Psoas muscle (tissue), 7 donors: ENCODE measurements at regions not wholly inside any gene's neighbourhood (a gene's known extent, or its start where the extent isn't known, plus 50 kb on each side); places are given as distances from the start of the nearest gene placed in this dataset.

Source experiments
- ATAC-seq, 4 donors: fragments of 200-7000 bp; cut with Tn5 transposase; one replicate each; pipeline ENCODE4 v1.9.1; 2020; ENCODE audit warnings: moderate library complexity in 3 of 4, mild to moderate bottlenecking in 2 of 4
- DNase-seq, 2 donors: peaks; one replicate each; pipeline ENCODE4 v3.0.0-alpha.2; 2020
- H3K27ac ChIP-seq: fragments of 200-600 bp; one replicate; pipeline ENCODE4 v1.8.0; 2022
- H3K27me3 ChIP-seq, 3 donors: fragments of 200-600 bp in 1 of 3; one replicate each; pipeline versions ENCODE4 v1.6.1 to v1.8.0; 2013 to 2022; ENCODE audit warnings: low read length in 2 of 3, mild to moderate bottlenecking in 2 of 3, moderate library complexity in 1 of 3; ENCODE audit not compliant: insufficient read depth in 3 of 3
- H3K36me3 ChIP-seq, 2 donors: fragments of 200-600 bp in 1 of 2; one replicate each; pipeline versions ENCODE4 v1.6.1 to v1.8.0; 2013 to 2022; ENCODE audit warnings: low read depth in 1 of 2, mild to moderate bottlenecking in 1 of 2, moderate library complexity in 1 of 2; ENCODE audit not compliant: insufficient read depth in 1 of 2
- H3K4me1 ChIP-seq: fragments of 200-600 bp; one replicate; pipeline ENCODE4 v1.8.0; 2022
- H3K4me3 ChIP-seq: fragments of 200-600 bp; one replicate; pipeline ENCODE4 v1.8.0; 2022; ENCODE audit warnings: mild to moderate bottlenecking
- H3K9me3 ChIP-seq: fragments of 200-600 bp; one replicate; pipeline ENCODE4 v1.8.0; 2022
- CTCF ChIP-seq: fragments of 200-600 bp; IDR thresholded peaks from one replicate; pipeline ENCODE4 v1.8.0; 2022; ENCODE audit warnings: antibody characterized with exemption
- WGBS, 3 donors: extraction: QIAGEN DNeasy Blood & Tissue Kit; methylation state at CpG; one replicate each; pipeline versions ENCODE4 v1.1.6 to v1.1.7; 2013; 5-methylcytosine and 5-hydroxymethylcytosine counted together
- intact Hi-C, 2 donors: fragments of 100-400 bp; cut with DNase I; formaldehyde crosslinking; loops; one replicate each; pipeline versions ENCODE4 v1.11.0 to v1.14.2; 2022
- donor health status: healthy with polysubstance abuse.
- donor health status: DM: no; HTN: no; CAD: no; lungs with moderate emphysema.
- donor health status: Bipolar disorder and iron deficiency.
- donor health status: healthy.
- donor health status: DM: yes; HTN: yes; CAD: no.
- donor health status: DM: no; HTN: no; CAD: no.
- donor health status: DM: yes; HTN: yes; CAD: no.

- intact Hi-C loops = no loop called here
- H3K4me3 ChIP-seq = no peak overlapping the region
- no peak overlapping the region for H3K27ac ChIP-seq
- TF ChIP-seq CTCF = no peak
- no peaks in the 10 kb centered on the region for H3K4me1 ChIP-seq
- H3K36me3 ChIP-seq = no peaks in the 10 kb centered on the region
- ATAC-seq (no peak), DNase-seq (no peak)
- WGBS, 3 donors = 44 to 52% (median 47%) methylated on average over 5 of the region's 5 CpGs
- H3K27me3 ChIP-seq = no peaks in the 10 kb centered on the region
- no peaks in the 10 kb centered on the region for H3K9me3 ChIP-seq
These were observed 678.1 kb upstream of the GOT2 start for GRCh38 chr16:59411961-59412841.

- WGBS, 3 donors = 65 to 74% (median 67%) methylated on average over 1 of the region's 1 CpG
- Histone ChIP-seq H3K27ac (no peak overlapping the region), H3K36me3 (no peaks in the 10 kb centered on the region), H3K4me3 (no peak overlapping the region), H3K9me3 (no peaks in the 10 kb centered on the region), H3K4me1 (no peaks in the 10 kb centered on the region), H3K27me3 (no peaks in the 10 kb centered on the region)
- TF ChIP-seq CTCF = no peak
- ATAC-seq (no peak), DNase-seq (no peak)
- intact Hi-C loops = no loop called here
These were observed 676.3 kb upstream of the GOT2 start for GRCh38 chr16:59410451-59410850.

DNA sequence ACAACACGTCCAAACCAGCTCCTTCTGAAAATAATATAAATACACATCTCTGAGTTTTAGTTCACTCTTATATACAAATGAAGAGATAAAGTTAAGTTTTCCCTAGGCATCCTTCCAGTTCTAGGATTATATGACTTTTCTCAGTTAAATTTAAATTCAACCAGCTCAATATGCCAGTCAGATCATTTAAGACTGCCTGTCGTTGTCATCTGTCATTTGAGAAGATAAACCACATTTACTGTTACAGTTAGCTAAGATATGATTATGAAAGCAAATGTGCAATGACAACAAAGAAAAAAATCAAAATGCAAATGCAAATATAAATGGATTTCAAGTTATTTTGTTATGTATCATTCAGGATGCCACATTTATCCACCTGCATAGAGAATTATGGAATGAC is 671.7 kb upstream of the GOT2 start:
- Histone ChIP-seq H3K36me3 (no peaks in the 10 kb centered on the region), H3K4me1 (no peaks in the 10 kb centered on the region), H3K4me3 (no peak overlapping the region), H3K27me3 (no peaks in the 10 kb centered on the region), H3K27ac (no peak overlapping the region), H3K9me3 (no peaks in the 10 kb centered on the region)
- TF ChIP-seq CTCF = no peak
- 77 to 81% (median 77%) methylated on average over 2 of the region's 2 CpGs for WGBS, 3 donors
- no peak for DNase-seq
- no peak for ATAC-seq
- intact Hi-C loops = no loop called here

DNA sequence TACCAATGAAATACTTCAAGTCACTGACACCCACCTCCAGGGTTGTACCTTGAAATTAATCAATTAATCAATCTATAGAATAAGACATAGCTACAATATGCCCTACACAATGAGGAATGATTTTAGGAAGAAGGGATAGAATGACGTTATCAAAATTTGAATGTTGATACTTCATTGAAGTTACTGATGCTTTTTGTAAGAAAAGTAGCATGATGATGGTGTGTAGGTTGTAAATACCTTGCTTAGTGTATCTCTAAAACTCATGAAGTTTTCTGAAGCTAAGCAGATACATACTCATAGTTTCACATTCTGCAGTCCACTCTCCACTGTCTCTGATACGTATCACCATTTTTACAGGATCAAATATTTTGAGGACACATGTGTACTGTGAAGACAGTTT is 670.4 kb upstream of the GOT2 start:
- no peaks in the 10 kb centered on the region for H3K9me3 ChIP-seq
- H3K4me1 ChIP-seq = no peaks in the 10 kb centered on the region
- H3K27me3 ChIP-seq = no peaks in the 10 kb centered on the region
- ATAC-seq (no peak), DNase-seq (no peak)
- WGBS, 3 donors = 81 to 84% (median 82%) methylated on average over 2 of the region's 2 CpGs
- intact Hi-C loops = no loop called here
- H3K27ac ChIP-seq = no peak overlapping the region
- no peak for TF ChIP-seq CTCF
- no peak overlapping the region for H3K4me3 ChIP-seq
- H3K36me3 ChIP-seq = no peaks in the 10 kb centered on the region

DNA sequence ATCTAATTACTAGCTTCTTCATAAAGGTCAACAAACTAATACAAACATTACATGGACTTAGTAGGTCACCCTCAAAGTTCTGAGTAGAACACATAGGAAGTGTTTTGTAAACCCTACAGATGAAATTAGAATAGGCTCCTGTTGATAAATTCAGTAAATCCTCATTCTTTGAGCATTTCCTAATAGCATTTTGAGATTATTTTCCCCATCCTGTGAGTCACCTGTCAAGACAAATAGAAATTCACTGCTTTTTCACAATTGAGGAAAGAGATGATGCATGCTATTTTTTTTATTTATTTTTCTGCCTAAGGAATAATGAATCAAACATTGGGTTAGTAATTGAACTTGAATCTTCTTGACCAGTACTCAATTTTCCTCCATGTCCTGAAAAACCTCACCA is 666.7 kb upstream of the GOT2 start:
- H3K27ac ChIP-seq = no peak overlapping the region
- TF ChIP-seq CTCF = no peak
- no peak overlapping the region for H3K4me3 ChIP-seq
- DNase-seq (no peak), ATAC-seq (no peak)
- intact Hi-C loops = no loop called here
- H3K36me3 ChIP-seq = no peaks in the 10 kb centered on the region
- H3K27me3 ChIP-seq = no peaks in the 10 kb centered on the region
- H3K9me3 ChIP-seq = no peaks in the 10 kb centered on the region
- H3K4me1 ChIP-seq = no peaks in the 10 kb centered on the region
